MCF 10A (cell line): ENCODE measurements at regions not wholly inside any gene's neighbourhood (a gene's known extent, or its start where the extent isn't known, plus 50 kb on each side); places are given as distances from the start of the nearest gene placed in this dataset.

Experiments used
- BruUV-seq: library from RNA; stranded (reverse); fragments of 400-500 nt; replicated peaks from 2 replicates; lab custom pipeline; 2021; lab: Mats Ljungman, UMichigan
- CTCF ChIA-PET: fragments of 300-600 bp; sonication (Branson Sonifier 250); formaldehyde crosslinking; extraction: SDS; loops from one replicate; lab custom pipeline; 2021; ENCODE audit warnings: antibody characterized with exemption, inconsistent platforms; lab: Yijun Ruan, JAX
- POLR2A ChIA-PET: fragments of 300-600, 350-650 bp; sonication (Branson Sonifier 250); formaldehyde crosslinking; extraction: SDS; loops from one replicate; lab custom pipeline; 2020; ENCODE audit warnings: antibody characterized with exemption, inconsistent platforms; lab: Yijun Ruan, JAX
- DNase-seq: peaks from one replicate; pipeline ENCODE4 v3.0.0-alpha.2; 2018; ENCODE audit not compliant: unreplicated experiment
- H3K27ac Mint-ChIP-seq: one replicate; pipeline ENCODE4 v1.8.0; 2022; ENCODE audit warnings: mild to moderate bottlenecking, low read depth, mixed read lengths; ENCODE audit not compliant: unreplicated experiment
- H3K27me3 Mint-ChIP-seq: one replicate; pipeline ENCODE4 v1.8.0; 2022; ENCODE audit warnings: mixed read lengths; ENCODE audit not compliant: insufficient read depth, unreplicated experiment
- H3K36me3 Mint-ChIP-seq: one replicate; pipeline ENCODE4 v1.8.0; 2022; ENCODE audit warnings: mild to moderate bottlenecking, moderate library complexity, mixed read lengths; ENCODE audit not compliant: insufficient read depth, unreplicated experiment
- H3K4me1 Mint-ChIP-seq: one replicate; pipeline ENCODE4 v1.8.0; 2022; ENCODE audit warnings: mixed read lengths; ENCODE audit not compliant: insufficient read depth, unreplicated experiment
- H3K4me3 Mint-ChIP-seq: one replicate; pipeline ENCODE4 v1.8.0; 2022; ENCODE audit warnings: mild to moderate bottlenecking, moderate library complexity, mixed read lengths; ENCODE audit not compliant: unreplicated experiment
- H3K9me3 Mint-ChIP-seq: one replicate; pipeline ENCODE4 v1.8.0; 2022; ENCODE audit warnings: mixed read lengths; ENCODE audit not compliant: unreplicated experiment
- intact Hi-C: fragments of 100-400 bp; cut with micrococcal nuclease; formaldehyde crosslinking; loops from 2 replicates; pipeline ENCODE4 v1.14.1; 2022
- TF ChIP-seq, protein P1 (sequence below): fragments of 200-600 bp; IDR thresholded peaks from one replicate; pipeline ENCODE4 v1.8.0; 2022; ENCODE audit warnings: antibody characterized with exemption, mild to moderate bottlenecking; ENCODE audit not compliant: unreplicated experiment

GRCh38 chr1:71269818-71270217, 189.0 kb upstream of the ZRANB2 start:
- intact Hi-C loops: no loop called here
- CTCF ChIA-PET: interaction anchor here (0.7 kb wide), 1 partner anchor 388 kb away, joined by 4 read pairs; no protein-coding TSS in a partner anchor
- POLR2A ChIA-PET: interaction anchor here (0.9 kb wide), 1 partner anchor 291 kb away, joined by 3 read pairs; no protein-coding TSS in a partner anchor
- TF ChIP-seq, protein P1, sequence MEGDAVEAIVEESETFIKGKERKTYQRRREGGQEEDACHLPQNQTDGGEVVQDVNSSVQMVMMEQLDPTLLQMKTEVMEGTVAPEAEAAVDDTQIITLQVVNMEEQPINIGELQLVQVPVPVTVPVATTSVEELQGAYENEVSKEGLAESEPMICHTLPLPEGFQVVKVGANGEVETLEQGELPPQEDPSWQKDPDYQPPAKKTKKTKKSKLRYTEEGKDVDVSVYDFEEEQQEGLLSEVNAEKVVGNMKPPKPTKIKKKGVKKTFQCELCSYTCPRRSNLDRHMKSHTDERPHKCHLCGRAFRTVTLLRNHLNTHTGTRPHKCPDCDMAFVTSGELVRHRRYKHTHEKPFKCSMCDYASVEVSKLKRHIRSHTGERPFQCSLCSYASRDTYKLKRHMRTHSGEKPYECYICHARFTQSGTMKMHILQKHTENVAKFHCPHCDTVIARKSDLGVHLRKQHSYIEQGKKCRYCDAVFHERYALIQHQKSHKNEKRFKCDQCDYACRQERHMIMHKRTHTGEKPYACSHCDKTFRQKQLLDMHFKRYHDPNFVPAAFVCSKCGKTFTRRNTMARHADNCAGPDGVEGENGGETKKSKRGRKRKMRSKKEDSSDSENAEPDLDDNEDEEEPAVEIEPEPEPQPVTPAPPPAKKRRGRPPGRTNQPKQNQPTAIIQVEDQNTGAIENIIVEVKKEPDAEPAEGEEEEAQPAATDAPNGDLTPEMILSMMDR: no peak
- Mint-ChIP-seq H3K4me3 (no peak overlapping the region), H3K27me3 (no peaks in the 10 kb centered on the region), H3K4me1 (peaks cover 6% of the 10 kb centered on the region), H3K27ac (no peak overlapping the region), H3K9me3 (no peaks in the 10 kb centered on the region), H3K36me3 (no peaks in the 10 kb centered on the region)
- peak; percentile 2 for DNase-seq
- no TSS peak for BruUV-seq

- TF ChIP-seq, protein P1: no peak
- no TSS peak for BruUV-seq
- no peaks in the 10 kb centered on the region for H3K27me3 Mint-ChIP-seq
- DNase-seq: no peak
- ChIA-PET CTCF (interaction anchor here (0.7 kb wide), 1 partner anchor 172 kb away, joined by 3 read pairs; no protein-coding TSS in a partner anchor), POLR2A (no interaction called here)
- no peaks in the 10 kb centered on the region for H3K9me3 Mint-ChIP-seq
- intact Hi-C loops: no loop called here
- H3K4me1 Mint-ChIP-seq: peaks cover 6% of the 10 kb centered on the region
- no peak overlapping the region for H3K4me3 Mint-ChIP-seq
- H3K36me3 Mint-ChIP-seq: no peaks in the 10 kb centered on the region
- H3K27ac Mint-ChIP-seq: no peak overlapping the region
Measured at GRCh38 chr1:71269179-71269578, 188.3 kb upstream of the ZRANB2 start.

DNA sequence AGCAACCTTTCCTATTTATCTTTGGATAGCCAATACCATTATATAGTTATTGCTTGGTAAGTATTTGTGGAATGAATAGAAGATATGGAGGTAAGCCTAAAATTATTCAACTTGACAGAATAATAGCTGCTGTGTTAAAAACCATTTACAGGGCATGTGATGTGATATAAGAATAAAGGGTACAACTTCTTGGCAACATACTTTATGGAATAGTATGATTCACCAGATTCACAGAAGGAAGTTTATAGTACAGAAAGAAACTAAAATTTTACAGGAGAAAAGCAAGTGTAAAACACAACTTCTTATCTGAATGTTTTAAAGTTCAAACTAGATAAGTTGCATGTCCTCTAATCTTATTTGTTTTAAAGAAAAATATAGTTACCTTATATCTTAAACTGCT, 186.4 kb upstream of the ZRANB2 start:
- ChIA-PET CTCF (interaction anchor here (0.6 kb wide), 2 partner anchors 16 to 123 kb away, joined by 3 to 6 read pairs; no protein-coding TSS in a partner anchor), POLR2A (no interaction called here)
- intact Hi-C loops: no loop called here
- Mint-ChIP-seq H3K27ac (no peak overlapping the region), H3K36me3 (no peaks in the 10 kb centered on the region), H3K27me3 (no peaks in the 10 kb centered on the region), H3K4me1 (peaks cover 6% of the 10 kb centered on the region), H3K4me3 (no peak overlapping the region), H3K9me3 (no peaks in the 10 kb centered on the region)
- DNase-seq: no peak
- no TSS peak for BruUV-seq
- TF ChIP-seq, protein P1: no peak

DNA sequence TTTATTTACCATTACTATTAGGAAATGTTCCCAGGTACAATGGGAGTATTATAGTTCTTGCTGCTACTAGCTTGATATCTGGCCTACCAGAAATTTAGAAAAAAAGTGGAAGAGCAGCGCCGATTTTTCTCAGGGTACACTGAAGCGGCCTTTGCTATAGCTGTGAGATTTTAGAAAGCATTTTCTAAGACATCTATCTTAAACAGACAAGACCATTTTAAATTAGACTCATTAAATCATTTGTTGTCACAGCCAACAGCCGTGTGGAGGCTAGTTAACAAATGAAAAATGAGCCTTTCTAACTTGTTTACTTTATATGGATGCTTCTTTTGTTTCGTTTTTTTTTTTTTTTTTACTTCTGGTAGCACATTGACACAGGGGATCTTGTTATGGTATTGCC, 183.2 kb upstream of the ZRANB2 start:
- Mint-ChIP-seq H3K4me3 (no peak overlapping the region), H3K9me3 (no peaks in the 10 kb centered on the region), H3K36me3 (no peaks in the 10 kb centered on the region), H3K4me1 (no peaks in the 10 kb centered on the region), H3K27ac (no peak overlapping the region), H3K27me3 (no peaks in the 10 kb centered on the region)
- no peak for DNase-seq
- TF ChIP-seq, protein P1: no peak
- no TSS peak for BruUV-seq
- CTCF ChIA-PET: interaction anchor here (0.9 kb wide), 1 partner anchor 68 kb away, joined by 3 read pairs; no protein-coding TSS in a partner anchor
- intact Hi-C loops: no loop called here
- POLR2A ChIA-PET: no interaction called here
